Embryonic facial prominence (tissue), 1 donor: ENCODE measurements at regions not wholly inside any gene's neighbourhood (a gene's known extent, or its start where the extent isn't known, plus 50 kb on each side); places are given as distances from the start of the nearest gene placed in this dataset.
"Not testable (repeated sequence)": the region's sequence is repeated elsewhere in the genome, so short reads cannot be mapped to it uniquely, and the experiment has no call there.

Experiments
- DNase-seq: peaks from one replicate; pipeline ENCODE4 v3.0.0-alpha.2; 2016; ENCODE audit errors: extremely low spot score

- DNase-seq, result no peak
These were observed 534.2 kb downstream of the NSUN3 start for GRCh38 chr3:94596887-94597566.

DNA sequence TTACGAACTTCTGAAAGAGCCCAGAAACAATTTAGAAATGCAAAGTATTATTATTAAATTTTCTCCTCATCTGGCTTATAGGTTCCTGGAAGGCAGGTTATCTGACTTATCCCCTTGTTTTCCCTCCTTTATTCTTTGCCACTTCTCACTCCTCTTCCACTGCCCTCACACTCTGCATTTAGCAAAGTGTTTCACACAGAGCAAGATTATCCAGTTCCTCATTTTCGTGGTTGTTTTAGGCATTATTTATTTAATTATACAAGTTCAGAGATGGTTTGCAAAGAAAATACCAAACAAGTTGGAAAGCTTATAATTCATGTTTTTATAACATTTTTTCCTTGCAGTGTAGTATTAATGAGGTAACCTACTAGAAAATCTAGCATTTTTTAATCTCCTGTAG lies 544.9 kb downstream of the NSUN3 start:
- no peak for DNase-seq

DNA sequence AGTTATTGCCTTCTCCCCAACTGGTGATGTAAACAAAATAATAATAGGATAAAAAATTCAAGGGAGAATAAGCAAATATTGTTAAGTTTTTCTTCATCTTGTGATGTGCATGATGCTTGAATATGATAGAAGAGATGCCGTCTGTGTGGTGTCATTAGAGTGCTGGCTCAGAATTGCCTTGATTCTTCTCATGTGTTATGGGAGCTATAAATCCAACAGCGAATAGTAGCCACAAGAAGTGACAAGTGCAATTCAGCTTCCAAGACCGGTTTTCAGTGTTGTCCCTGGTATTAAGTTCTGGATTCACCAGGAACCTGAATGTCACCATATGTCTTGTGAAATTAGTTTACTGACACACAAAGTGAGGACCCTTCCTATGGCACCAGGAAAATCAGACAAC lies 547.0 kb downstream of the NSUN3 start:
- DNase-seq, result no peak

DNA sequence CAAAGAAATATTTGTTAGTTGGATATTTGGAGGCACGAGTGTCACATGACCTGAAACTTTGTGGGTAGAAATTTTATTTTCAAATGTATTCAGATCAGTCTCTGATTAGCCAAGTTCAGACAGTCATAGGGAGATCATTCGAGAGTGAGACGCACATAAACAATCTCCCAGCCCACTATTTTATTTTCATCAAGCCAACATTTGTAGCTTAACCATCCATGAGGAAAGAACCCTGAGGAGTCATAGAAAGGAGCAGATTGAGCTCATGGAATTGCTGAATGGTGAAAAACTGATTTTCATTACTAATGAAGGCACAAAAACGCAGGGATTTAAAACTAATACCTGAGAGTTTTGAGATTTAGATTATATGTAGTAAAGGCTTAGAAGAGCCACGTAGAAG lies 548.7 kb downstream of the NSUN3 start:
- DNase-seq, result no peak

GRCh38 chr3:94612631-94613030 lies 549.8 kb downstream of the NSUN3 start:
- no peak for DNase-seq

DNA sequence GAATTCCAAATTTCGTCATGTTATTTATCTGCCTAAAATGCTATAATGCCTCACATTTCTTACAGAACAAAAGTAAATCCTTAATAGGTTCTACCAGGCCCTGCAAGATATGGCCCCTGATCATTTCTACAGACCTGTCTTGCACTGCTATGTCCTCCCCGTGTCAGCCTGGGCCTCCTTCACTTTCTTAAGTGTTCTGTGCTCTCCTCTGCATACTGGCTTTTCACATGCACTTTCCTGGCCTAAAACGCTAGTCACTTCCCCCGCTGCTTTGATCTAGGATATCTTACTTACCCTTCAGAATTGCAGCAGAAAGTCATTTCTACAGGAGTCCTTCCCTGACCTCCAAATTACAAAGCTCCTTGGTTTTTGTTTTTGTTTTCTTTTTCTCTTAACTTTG lies 551.3 kb downstream of the NSUN3 start:
- no peak for DNase-seq

- no peak for DNase-seq
These were observed 552.6 kb downstream of the NSUN3 start for GRCh38 chr3:94615275-94616065.

DNA sequence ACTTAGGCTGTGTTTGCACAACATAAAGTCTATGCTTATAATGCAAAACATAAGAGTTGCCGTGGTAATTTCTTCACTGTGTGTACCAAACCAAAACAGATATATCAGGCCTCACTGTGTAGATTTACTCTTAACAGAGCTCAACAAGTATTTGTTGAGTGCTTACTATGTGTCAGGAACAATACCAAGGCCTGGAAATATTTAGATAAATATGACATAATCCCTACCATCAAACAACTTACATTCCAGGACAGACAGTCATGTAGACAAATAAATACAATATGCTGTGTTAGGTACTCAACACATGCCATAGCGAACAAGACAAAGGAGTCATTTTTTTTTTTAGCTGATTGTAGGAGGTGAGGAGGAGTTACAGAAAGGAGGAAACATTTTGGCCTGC lies 554.0 kb downstream of the NSUN3 start:
- no peak for DNase-seq

- DNase-seq, result no peak
These were observed 554.5 kb downstream of the NSUN3 start for GRCh38 chr3:94617312-94617711.

- DNase-seq, result no peak
These were observed 556.8 kb downstream of the NSUN3 start for GRCh38 chr3:94619643-94620042.

GRCh38 chr3:94626573-94626972 lies 563.7 kb downstream of the NSUN3 start:
- no peak for DNase-seq

DNA sequence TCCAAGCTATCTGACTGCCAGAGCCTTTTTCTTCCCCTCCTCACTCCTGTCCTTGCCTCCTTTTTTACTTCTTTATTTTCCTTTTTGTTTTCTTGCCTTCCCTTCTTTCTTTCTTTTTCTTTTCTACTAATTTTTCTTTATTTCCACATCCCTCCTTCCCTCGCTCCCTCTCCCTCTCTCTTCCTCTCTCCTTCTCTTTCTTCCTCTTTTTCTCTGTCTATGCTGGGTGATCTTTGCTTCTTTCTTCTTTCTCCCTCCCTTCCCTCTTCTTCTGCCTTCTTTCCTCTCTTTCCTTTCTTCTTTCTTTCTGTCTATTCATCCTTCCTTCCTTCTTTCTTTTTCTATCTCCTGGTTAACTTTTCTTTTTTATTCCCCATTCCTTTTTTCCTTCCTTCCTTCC lies 564.8 kb downstream of the NSUN3 start:
- DNase-seq, result no peak

DNA sequence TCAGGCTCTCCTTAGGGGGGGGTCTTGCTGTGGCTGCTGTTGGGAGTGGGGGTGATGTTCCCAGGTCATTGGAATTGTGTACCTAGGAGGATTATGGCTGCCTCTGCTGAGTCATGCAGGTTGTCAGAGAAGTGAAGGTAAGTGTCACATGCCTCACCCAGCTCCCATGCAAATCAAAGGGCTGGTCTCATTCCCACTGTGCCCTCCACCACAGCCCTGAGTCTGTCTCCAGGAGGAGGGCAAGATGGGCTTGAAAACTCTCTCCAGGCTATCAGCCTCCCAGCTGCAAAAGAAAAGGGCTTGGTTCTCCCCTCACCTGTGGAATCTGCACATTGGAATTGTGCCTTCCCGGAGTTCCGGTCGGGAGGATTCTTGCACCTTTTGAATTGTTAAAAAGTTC lies 580.5 kb downstream of the NSUN3 start:
- no peak for DNase-seq

- no peak for DNase-seq
These were observed 582.9 kb downstream of the NSUN3 start for GRCh38 chr3:94645790-94646189.

GRCh38 chr3:94647131-94647530 lies 584.3 kb downstream of the NSUN3 start:
- DNase-seq, result no peak

DNA sequence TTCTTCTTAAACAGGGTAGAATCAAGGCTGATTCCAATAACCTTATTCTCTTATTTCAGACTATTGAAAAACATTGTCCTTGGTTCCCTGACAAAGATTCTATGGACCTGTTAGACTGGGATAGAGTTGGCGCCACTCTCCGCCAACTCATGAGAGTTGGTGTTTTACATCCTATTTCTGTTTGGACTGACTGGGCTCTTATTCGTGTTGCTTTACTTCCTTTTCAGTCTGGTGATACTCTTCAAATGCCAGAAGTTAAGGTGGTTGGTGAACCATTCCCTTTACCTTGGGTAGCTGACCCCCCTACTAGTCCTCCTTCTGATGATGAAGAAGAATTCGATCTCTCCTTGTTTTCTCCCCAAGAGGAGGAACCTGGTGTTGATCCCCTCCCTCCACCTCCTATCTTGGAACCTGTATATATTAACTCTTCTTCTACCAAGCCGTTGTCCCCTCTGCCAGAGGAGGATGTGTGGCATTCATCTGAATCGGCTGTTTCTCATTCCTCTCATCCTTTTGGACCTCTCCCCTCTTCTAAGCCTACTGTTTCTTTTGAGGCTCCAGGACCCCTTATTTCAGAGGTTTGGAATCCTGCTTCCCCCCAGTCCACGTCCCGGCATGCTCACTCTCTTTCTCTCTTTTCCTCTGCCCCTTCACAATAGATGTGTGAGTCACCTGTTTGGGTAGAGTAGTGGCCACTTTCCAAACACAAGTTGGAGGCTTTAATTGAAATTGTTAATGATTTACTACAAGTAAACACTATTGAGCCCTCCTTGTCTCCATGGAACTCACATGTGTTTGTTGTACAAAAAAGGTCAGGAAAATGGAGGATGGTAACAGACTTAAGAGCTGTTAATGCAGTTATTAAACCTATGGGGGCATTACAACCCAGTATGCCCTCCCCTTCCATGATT lies 585.7 kb downstream of the NSUN3 start:
- DNase-seq, result not testable (repeated sequence)

DNA sequence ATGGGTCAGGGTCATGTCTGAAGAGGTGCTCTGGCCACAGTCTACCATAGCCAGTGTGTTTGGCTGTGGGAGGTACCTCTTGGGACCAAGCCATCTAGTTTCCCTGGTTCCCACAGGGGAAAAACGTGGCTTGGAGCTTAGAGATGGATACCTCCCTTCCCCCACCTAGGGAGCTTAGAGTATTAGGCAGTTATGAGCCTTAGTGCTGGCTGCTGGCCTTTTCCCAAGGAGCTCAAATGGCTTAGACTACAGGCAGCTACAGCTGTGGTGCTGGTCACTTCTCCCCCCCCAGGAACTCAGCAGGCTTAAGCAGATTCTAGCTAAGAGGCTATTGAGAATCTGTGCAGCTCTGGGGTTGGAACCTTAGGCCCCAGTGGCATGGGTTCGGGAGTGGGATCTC lies 591.2 kb downstream of the NSUN3 start:
- no peak for DNase-seq

GRCh38 chr3:94665922-94666321 lies 603.1 kb downstream of the NSUN3 start:
- DNase-seq, result no peak

DNA sequence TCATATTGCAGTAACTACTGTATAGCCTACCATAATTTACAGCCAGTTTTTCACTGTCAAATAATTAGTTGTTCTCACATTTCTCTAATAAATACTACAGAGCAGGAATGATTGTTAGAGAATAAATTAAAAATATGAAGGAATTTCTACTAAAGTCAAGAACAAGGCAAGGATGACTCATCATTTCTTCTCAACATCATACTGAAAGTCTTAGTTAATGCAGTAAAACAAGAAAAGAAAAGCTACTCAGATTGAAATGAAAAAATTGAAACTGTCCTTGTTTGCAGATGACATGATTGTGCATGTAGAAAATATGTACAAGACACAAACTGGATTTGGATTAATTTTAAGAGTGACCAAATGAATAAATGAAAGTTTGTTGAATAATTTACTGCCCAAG lies 608.2 kb downstream of the NSUN3 start:
- DNase-seq, result no peak

- DNase-seq, result no peak
These were observed 611.0 kb downstream of the NSUN3 start for GRCh38 chr3:94673876-94674275.

- no peak for DNase-seq
These were observed 623.3 kb downstream of the NSUN3 start for GRCh38 chr3:94686208-94686607.

- no peak for DNase-seq
These were observed 631.3 kb downstream of the NSUN3 start for GRCh38 chr3:94693997-94694640.
